Retinal pigment epithelial cell (primary cell): ENCODE measurements at regions not wholly inside any gene's neighbourhood (a gene's known extent, or its start where the extent isn't known, plus 50 kb on each side); places are given as distances from the start of the nearest gene placed in this dataset.
A peak's percentile ranks its signal among the peaks of the same experiment; 100 is the strongest.

Source experiments
- DNase-seq: peaks from one replicate; pipeline ENCODE4 v3.0.0-alpha.2; 2010; ENCODE audit warnings: low read depth
- H3K4me3 ChIP-seq: 2 replicates; pipeline ENCODE4 v1.5.1; 2011; ENCODE audit warnings: mild to moderate bottlenecking, low read length, control low read depth, moderate library complexity
- TF ChIP-seq, protein P1 (sequence below): conservative IDR thresholded peaks from 2 replicates; pipeline ENCODE4 v1.5.1; 2011; ENCODE audit warnings: low read depth, low read length, control low read depth, inconsistent platforms

DNA sequence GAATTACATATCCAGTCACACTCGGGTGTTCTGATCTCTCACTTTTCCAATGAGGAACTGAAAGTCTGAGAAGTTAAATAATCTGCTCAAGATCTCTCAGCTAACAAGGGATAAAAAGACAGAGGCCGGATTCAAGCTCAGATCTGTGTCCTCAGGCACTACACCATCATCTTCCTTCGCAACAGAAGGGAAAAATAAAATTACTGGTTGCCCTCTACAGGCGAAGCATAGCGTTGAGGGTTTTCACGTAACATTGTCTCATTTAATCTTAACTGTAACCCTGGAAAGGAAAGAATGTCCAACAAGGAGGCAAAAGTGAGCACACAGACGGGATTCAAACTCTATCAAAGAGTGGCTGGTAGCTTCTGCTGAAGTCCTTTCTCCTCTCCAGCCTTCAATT is 67.8 kb upstream of the ANKEF1 start:
- H3K4me3 ChIP-seq, result no peak overlapping the region

GRCh38 chr20:9963029-9963428 is 71.8 kb upstream of the ANKEF1 start:
- no peak for DNase-seq
- no peak overlapping the region for H3K4me3 ChIP-seq
- TF ChIP-seq, protein P1, sequence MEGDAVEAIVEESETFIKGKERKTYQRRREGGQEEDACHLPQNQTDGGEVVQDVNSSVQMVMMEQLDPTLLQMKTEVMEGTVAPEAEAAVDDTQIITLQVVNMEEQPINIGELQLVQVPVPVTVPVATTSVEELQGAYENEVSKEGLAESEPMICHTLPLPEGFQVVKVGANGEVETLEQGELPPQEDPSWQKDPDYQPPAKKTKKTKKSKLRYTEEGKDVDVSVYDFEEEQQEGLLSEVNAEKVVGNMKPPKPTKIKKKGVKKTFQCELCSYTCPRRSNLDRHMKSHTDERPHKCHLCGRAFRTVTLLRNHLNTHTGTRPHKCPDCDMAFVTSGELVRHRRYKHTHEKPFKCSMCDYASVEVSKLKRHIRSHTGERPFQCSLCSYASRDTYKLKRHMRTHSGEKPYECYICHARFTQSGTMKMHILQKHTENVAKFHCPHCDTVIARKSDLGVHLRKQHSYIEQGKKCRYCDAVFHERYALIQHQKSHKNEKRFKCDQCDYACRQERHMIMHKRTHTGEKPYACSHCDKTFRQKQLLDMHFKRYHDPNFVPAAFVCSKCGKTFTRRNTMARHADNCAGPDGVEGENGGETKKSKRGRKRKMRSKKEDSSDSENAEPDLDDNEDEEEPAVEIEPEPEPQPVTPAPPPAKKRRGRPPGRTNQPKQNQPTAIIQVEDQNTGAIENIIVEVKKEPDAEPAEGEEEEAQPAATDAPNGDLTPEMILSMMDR, result no peak

More for the DNA sequence above, 67.8 kb upstream of the ANKEF1 start:
- TF ChIP-seq, protein P1, result peak; percentile 49
- no peak for DNase-seq

GRCh38 chr20:9958693-9959092 is 76.1 kb upstream of the ANKEF1 start:
- DNase-seq, result no peak
- H3K4me3 ChIP-seq, result no peak overlapping the region
- TF ChIP-seq, protein P1, result no peak

DNA sequence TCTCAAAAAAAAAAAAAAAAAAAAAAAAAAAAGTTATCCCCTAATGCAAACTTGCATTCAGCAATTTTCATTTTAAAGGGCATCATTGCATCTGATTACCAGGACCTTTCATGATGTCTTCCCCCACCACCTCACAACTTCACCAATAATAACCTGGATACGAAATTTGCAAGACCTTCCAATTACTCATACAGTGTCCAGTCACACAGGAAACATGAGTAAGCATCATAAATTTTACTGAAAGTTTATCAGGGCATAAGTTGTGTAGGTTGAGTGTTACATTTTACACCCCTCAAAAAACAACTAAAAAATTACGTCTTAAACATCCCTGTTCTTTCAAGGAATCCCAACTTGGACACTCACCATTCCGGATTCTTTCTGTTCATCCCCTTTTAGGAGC is 79.1 kb upstream of the ANKEF1 start:
- DNase-seq, result no peak
- TF ChIP-seq, protein P1, result no peak
- H3K4me3 ChIP-seq, result no peak overlapping the region

- no peak overlapping the region for H3K4me3 ChIP-seq
- TF ChIP-seq, protein P1, result no peak
- DNase-seq, result peak; percentile 67
Measured at GRCh38 chr20:9949563-9949962, 85.2 kb upstream of the ANKEF1 start.

- H3K4me3 ChIP-seq, result no peak overlapping the region
- TF ChIP-seq, protein P1, result no peak
- peak; percentile 60 for DNase-seq
Measured at GRCh38 chr20:9945408-9945807, 89.4 kb upstream of the ANKEF1 start.

- no peak for DNase-seq
- H3K4me3 ChIP-seq, result no peak overlapping the region
- TF ChIP-seq, protein P1, result no peak
Measured at GRCh38 chr20:9942736-9943135, 92.1 kb upstream of the ANKEF1 start.
